OCI-LY7 (cell line): ENCODE measurements at regions not wholly inside any gene's neighbourhood (a gene's known extent, or its start where the extent isn't known, plus 50 kb on each side); places are given as distances from the start of the nearest gene placed in this dataset.

ENCODE experiments used
- BruUV-seq: library from RNA; stranded (reverse); fragments of 400-500 nt; replicated peaks from 2 replicates; lab custom pipeline; 2021; lab: Mats Ljungman, UMichigan
- CTCF ChIA-PET: fragments of 300-600 bp; sonication (Branson Sonifier 250); formaldehyde crosslinking; loops from one replicate; lab custom pipeline; 2022; ENCODE audit warnings: antibody characterized with exemption; ENCODE audit not compliant: unreplicated experiment; lab: Charles Lee
- POLR2A ChIA-PET: fragments of 300-600 bp; sonication (Branson Sonifier 250); formaldehyde crosslinking; loops from one replicate; lab custom pipeline; 2022; ENCODE audit warnings: antibody characterized with exemption; lab: Charles Lee
- DNase-seq: peaks from one replicate; pipeline ENCODE4 v3.0.0-alpha.2; 2015; ENCODE audit warnings: low spot score
- H2AFZ ChIP-seq: fragments of 200-600 bp; sonication (generic), shearing (Covaris generic); 2 replicates; pipeline ENCODE4 v1.6.1; 2014; ENCODE audit warnings: mild to moderate bottlenecking, antibody characterized with exemption, low read length, moderate library complexity
- H3K27ac ChIP-seq: fragments of 200-600 bp; sonication (generic); 2 replicates; pipeline ENCODE4 v1.5.1; 2014; ENCODE audit warnings: mixed run types, low read depth, mild to moderate bottlenecking, moderate library complexity, low read length, inconsistent platforms; ENCODE audit not compliant: poor library complexity, severe bottlenecking
- H3K36me3 ChIP-seq: fragments of 200-600 bp; sonication (generic); 2 replicates; pipeline ENCODE4 v1.6.1; 2014; ENCODE audit warnings: mild to moderate bottlenecking, antibody characterized with exemption, low read length, moderate library complexity, mixed read lengths; ENCODE audit not compliant: insufficient read depth
- H3K4me1 ChIP-seq: fragments of 200-600 bp; sonication (generic); 2 replicates; pipeline ENCODE4 v1.5.1; 2014; ENCODE audit warnings: mild to moderate bottlenecking, low read length; ENCODE audit not compliant: insufficient read depth, poor library complexity, severe bottlenecking
- H3K4me2 ChIP-seq: fragments of 200-600 bp; sonication (generic); 2 replicates; pipeline ENCODE4 v1.6.1; 2014; ENCODE audit warnings: mild to moderate bottlenecking, low read length
- H3K4me3 ChIP-seq: fragments of 200-600 bp; sonication (generic); 2 replicates; pipeline ENCODE4 v1.5.1; 2014; ENCODE audit warnings: mild to moderate bottlenecking, low read depth, low read length; ENCODE audit not compliant: poor library complexity, severe bottlenecking
- H3K79me2 ChIP-seq: fragments of 200-600 bp; sonication (generic); 2 replicates; pipeline ENCODE4 v1.6.1; 2016; ENCODE audit warnings: low read depth, mild to moderate bottlenecking, low read length, moderate library complexity, mixed read lengths; ENCODE audit not compliant: insufficient read depth
- H3K9me2 ChIP-seq: fragments of 200-600 bp; sonication (generic); 2 replicates; pipeline ENCODE4 v1.6.1; 2016; ENCODE audit warnings: mild to moderate bottlenecking, low read length, mixed read lengths; ENCODE audit not compliant: insufficient read depth
- H3K9me3 ChIP-seq: fragments of 200-600 bp; sonication (generic); 2 replicates; pipeline ENCODE4 v1.6.1; 2014; ENCODE audit warnings: mild to moderate bottlenecking, mixed run types, low read length, mixed read lengths
- H4K20me1 ChIP-seq: fragments of 200-600 bp; sonication (generic); 2 replicates; pipeline ENCODE4 v1.6.1; 2014; ENCODE audit warnings: mild to moderate bottlenecking, antibody characterized with exemption, low read length, moderate library complexity, mixed read lengths; ENCODE audit not compliant: insufficient read depth
- CTCF ChIP-seq: fragments of 200-600 bp; sonication (generic); conservative IDR thresholded peaks from 2 replicates; pipeline ENCODE4 v1.5.1; 2014; ENCODE audit warnings: mild to moderate bottlenecking, antibody characterized with exemption, low read length, moderate library complexity, mixed read lengths
- EZH2phosphoT487 ChIP-seq: fragments of 200-600 bp; sonication (generic); IDR thresholded peaks from 2 replicates; pipeline ENCODE4 v1.6.1; 2018; ENCODE audit warnings: low read depth, borderline replicate concordance, mild to moderate bottlenecking, mixed run types, antibody characterized with exemption, low read length, moderate library complexity, mixed read lengths
- intact Hi-C: fragments of 100-400 bp; cut with micrococcal nuclease; formaldehyde crosslinking; loops from one replicate; pipeline ENCODE4 v1.10.0; 2022; ENCODE audit not compliant: unreplicated experiment

GRCh38 chr13:61761690-61762089 lies 346.0 kb upstream of the PCDH20 start:
- Histone ChIP-seq H3K9me3 (no peaks in the 10 kb centered on the region), H3K4me1 (no peaks in the 10 kb centered on the region), H3K4me3 (no peak overlapping the region), H3K4me2 (no peak overlapping the region), H3K9me2 (no peaks in the 10 kb centered on the region), H3K27ac (no peak overlapping the region), H3K79me2 (no peaks in the 10 kb centered on the region), H3K36me3 (no peaks in the 10 kb centered on the region), H2AFZ (no peak overlapping the region), H4K20me1 (no peaks in the 10 kb centered on the region)
- ChIA-PET POLR2A (no interaction called here), CTCF (no interaction called here)
- intact Hi-C loops: no loop called here
- no TSS peak for BruUV-seq
- DNase-seq: no peak
- TF ChIP-seq EZH2phosphoT487 (no peak), CTCF (no peak)

DNA sequence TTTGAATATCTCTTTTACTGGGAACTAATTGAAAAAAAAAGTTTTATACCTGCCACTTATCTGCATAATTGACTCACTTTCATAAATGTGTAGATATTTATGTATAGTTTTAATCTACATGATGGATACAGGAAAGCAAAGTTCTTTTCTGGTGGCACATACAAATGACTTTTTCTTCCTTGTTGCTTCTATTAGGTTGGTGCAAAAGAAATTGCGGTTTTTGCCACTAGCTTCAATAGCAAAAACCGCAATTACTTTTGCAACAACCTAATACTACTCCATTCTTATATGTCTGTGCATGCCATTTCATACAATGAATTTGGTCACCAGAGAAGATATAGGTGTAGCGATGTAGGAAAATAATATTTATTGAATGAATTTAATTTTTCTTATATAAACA lies 344.5 kb upstream of the PCDH20 start:
- Histone ChIP-seq H3K4me3 (no peak overlapping the region), H4K20me1 (no peaks in the 10 kb centered on the region), H3K9me3 (no peaks in the 10 kb centered on the region), H3K27ac (no peak overlapping the region), H3K79me2 (no peaks in the 10 kb centered on the region), H3K4me1 (no peaks in the 10 kb centered on the region), H3K4me2 (no peak overlapping the region), H2AFZ (no peak overlapping the region), H3K9me2 (no peaks in the 10 kb centered on the region), H3K36me3 (no peaks in the 10 kb centered on the region)
- TF ChIP-seq CTCF: no peak
- TF ChIP-seq EZH2phosphoT487: no peak
- BruUV-seq: no TSS peak
- POLR2A ChIA-PET: no interaction called here
- no peak for DNase-seq
- CTCF ChIA-PET: no interaction called here
- intact Hi-C loops: no loop called here

GRCh38 chr13:61756031-61756430 lies 340.4 kb upstream of the PCDH20 start:
- no peaks in the 10 kb centered on the region for H3K9me3 ChIP-seq
- no peak overlapping the region for H3K27ac ChIP-seq
- no peaks in the 10 kb centered on the region for H3K9me2 ChIP-seq
- CTCF ChIA-PET: no interaction called here
- H3K4me3 ChIP-seq: no peak overlapping the region
- POLR2A ChIA-PET: no interaction called here
- no peaks in the 10 kb centered on the region for H3K79me2 ChIP-seq
- no peak for DNase-seq
- intact Hi-C loops: no loop called here
- no peak overlapping the region for H3K4me2 ChIP-seq
- no peak for TF ChIP-seq CTCF
- no peak for TF ChIP-seq EZH2phosphoT487
- H2AFZ ChIP-seq: no peak overlapping the region
- no peaks in the 10 kb centered on the region for H4K20me1 ChIP-seq
- no peaks in the 10 kb centered on the region for H3K36me3 ChIP-seq
- BruUV-seq: no TSS peak
- no peaks in the 10 kb centered on the region for H3K4me1 ChIP-seq
